Ovary (tissue), 3 donors: ENCODE measurements at regions not wholly inside any gene's neighbourhood (a gene's known extent, or its start where the extent isn't known, plus 50 kb on each side); places are given as distances from the start of the nearest gene placed in this dataset.

Experiments used
- CTCF ChIP-seq, 3 donors: fragments of 450-650 bp in 2 of 3; fragments of 200-600 bp in 1 of 3; IDR thresholded peaks; one replicate each; pipeline versions ENCODE4 v1.5.1 to v1.8.0; 2016 to 2022; ENCODE audit warnings: antibody characterized with exemption in 3 of 3, mild to moderate bottlenecking in 1 of 3
- EP300 ChIP-seq: sonication (generic); formaldehyde crosslinking; IDR thresholded peaks from one replicate; pipeline ENCODE4 v1.6.1; 2017; ENCODE audit warnings: antibody characterized with exemption
- POLR2A ChIP-seq: fragments of 450-650 bp; IDR thresholded peaks from one replicate; pipeline ENCODE4 v1.6.1; 2017; ENCODE audit warnings: antibody characterized with exemption, mild to moderate bottlenecking, moderate library complexity
- donor health status: DM: no; HTN: no; CAD: no.

- TF ChIP-seq POLR2A = no peak
- no peak for TF ChIP-seq CTCF (IDR thresholded peaks at IDR 0.05)
- TF ChIP-seq EP300 = no peak
Measured at GRCh38 chr3:95394286-95394685, 1331.4 kb downstream of the NSUN3 start.
